DMS79 (cell line): ENCODE measurements at regions not wholly inside any gene's neighbourhood (a gene's known extent, or its start where the extent isn't known, plus 50 kb on each side); places are given as distances from the start of the nearest gene placed in this dataset.

Experiments used
- DNase-seq: peaks from one replicate; lab custom pipeline; 2025; lab: John Stamatoyannopoulos, UW

DNA sequence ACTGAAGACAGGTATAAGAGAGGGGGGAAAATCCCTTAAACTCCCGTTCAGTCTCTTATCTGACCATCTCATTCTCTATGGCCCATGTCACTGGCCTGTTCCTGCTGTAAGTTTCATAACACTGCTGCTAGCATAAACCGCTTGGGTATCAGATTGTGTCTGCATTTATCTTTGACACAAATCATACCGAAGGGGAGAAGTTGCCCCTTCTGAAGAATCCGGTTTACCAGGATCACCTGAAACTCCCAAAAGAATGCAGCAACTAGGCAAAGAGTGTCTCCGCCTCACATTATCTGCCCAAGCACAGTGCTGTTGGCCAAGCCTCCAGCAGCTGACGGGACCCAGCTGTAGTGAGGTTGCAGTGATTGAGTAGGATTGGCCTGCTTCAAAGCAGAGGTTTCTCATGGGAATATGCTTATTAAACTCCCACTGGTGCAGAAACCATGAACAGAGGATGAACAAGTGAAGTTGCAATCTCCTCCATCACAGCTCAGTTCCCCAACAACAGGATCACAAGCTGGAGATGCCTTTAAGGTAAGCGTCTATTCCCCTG lies 71.3 kb upstream of the PUDP start:
- DNase-seq: no peak

DNA sequence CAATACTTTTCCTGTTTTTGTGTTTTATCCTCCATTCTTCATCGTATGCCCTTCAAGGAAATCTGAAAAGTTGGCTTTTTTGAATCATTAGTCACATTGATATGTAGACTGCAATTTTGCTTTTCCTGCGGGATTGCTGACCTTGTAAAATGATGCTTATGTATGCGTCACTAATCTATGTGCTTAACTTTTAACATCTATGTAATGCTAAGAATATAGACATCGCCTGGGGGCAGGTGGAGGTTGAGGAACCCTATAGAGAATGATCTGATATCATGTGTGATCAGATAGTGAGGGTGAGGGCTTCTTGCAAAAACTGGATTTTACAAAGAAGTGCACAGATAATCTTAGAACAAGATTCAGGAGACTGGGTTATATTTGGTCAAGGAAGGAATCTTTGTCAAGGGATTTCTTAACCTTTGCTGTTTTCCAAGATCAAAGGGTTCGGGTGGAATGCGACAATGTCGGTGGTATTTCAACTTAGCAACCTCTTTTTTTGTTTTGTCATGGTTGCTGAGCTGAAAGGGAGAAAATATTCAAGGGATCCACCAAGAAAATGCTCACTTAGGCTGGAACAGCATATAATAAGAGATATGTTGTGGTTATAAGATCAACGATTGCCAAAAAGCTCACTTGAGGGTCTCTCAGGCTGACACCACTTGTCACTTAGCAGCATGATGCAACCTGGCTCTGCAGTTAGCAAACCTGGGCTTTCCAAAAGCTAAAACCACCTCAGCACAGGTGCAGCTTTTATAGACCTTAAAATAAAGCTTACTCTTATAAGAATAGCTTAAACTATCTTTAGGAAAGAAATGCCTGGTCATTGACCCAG lies 70.6 kb upstream of the PUDP start:
- DNase-seq: peak; percentile 2

DNA sequence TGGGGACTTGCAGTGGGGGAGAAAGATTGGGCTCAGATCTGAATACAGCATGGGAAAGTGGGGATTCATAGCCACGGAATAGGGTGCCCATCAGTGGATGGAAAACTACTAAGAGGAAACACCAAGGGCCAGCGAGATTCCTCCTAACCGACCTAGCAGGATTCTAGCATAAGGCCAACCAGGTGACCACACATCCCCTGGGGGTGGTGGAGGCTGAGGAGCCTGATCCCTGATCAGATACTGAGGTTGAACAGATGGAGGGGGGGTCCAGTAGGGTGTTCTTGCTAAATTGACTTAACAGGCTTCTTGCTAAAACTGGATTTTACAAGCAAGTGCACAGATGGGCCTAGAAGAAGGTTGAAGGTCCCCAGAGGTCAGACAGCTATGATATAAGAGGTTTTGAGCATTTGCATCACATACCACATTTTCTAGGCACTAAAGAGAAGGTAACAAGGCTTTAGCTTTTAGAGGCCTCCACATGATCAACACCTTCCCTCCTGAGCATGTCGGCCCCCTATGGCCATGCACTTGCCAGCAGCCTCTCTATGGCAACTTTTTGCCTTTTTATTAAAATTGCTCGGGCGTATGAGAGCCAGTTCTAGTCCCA lies 69.1 kb upstream of the PUDP start:
- no peak for DNase-seq

DNA sequence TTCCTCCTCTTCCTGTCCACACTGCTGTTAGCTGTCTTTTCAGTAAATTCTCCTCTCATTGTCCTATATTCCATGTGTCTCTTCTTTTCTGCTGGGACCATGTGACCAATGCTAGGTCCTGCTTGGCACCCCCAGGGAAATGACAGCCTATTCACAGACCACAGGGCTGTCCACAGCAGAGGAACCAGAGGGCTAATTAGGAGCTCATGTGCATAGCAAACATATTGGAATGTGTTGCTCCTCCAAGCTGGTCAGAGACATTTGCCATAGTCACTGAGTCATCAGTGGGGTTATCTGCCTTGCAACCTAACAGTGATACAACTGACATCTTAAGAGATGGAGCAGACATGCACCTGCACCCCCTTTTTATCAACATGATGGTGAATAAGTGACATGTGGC lies 67.9 kb upstream of the PUDP start:
- DNase-seq: no peak

DNA sequence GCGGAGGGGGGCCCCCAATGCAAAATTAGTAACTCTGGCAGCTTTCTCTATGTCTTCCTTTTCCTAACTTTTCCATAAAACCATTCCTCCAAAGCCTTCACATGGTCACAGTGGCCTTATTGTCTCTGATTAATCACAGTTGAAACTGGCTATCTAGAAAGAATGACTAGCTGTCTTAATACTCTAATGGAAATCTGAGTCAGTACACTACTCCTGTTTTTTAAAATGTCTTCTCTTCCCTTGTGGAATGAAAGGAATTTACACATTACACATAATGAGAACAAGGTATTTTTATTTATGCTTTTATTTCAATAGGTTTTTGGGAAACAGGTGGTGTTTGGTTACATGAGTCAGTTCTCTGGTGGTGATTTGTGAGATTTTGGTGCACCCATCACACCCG lies 66.3 kb upstream of the PUDP start:
- DNase-seq: no peak

DNA sequence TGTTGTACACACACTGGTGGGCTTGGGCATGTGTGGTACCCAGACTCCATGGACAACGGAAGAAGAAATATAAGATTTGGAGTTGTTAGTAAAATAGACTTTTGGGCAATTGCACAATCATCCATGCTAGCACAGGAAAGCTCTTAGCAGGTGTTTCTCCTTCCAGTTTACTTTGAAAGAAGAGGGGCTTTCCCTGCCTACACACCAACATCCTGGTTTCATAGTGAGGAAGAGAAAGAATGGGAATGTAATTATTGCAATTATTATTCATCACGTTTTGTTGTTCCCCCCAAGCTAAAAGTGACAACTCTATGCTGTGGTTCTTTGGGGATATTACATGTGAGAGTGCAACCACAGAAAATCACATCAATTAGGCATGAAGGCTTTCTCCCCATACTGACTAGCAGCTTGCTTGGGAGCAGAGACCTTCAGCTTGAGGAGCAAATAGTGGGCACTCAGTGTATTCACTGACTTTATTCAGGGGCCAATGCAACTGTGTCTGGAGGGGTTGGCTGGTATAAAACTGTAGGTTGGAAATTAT lies 57.2 kb upstream of the PUDP start:
- no peak for DNase-seq

DNA sequence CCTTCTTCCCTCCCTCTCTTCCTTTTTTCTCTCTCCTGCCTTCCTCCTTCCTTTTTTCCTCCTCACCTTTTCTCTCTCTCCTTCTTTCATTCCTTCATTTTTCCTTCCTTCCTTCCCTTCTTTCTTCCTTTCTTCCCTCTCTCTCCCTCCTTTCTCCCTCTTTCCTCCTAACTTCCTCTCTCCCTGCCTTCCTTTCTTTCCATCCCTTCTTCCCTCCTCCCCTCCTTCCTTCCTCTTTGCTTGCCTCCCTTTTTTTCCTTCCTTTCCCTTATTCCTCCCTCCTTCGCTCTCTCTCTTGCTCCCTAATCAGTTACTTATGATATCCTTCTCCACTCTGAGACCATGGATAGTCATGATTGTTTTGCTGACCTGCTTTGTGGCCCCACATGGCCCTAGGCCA lies 56.7 kb upstream of the PUDP start:
- DNase-seq: no peak

DNA sequence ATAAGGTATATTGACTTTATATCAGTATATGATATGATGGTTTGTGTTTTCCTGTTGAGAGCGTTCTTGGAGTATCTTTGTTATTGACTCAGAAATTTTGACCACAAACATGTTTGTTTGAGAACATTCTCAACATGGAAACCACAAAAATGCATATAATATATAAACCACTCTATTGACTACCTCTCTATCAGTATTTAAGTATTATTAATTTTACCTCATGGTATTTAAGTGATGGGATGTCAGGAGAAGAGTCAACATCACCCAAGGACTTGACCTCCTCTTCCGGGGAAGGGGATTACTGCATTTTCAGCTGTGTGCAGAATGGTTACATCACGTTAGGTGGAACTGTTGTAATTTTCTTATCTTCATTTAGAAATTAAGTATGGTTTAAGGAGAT lies 54.3 kb upstream of the PUDP start:
- DNase-seq: no peak

DNA sequence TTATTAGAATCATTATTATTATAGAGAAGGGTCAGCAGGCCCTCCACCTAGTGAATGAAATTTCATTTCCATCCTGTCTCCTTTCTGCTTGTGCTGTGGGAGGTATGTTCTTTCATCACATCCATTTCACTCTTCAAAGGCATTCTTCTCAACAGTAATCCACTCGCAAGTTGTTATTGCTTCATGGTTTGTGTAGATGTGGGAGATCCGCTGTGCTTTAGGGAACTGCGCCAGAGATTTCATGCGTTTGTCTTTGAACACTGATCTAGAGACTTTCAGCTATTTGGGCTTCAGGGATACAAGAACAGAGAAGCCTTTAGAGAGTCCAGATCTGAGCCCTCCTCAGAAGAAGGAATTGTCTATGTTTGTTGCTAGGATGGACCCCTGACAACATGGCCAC lies 53.5 kb upstream of the PUDP start:
- DNase-seq: no peak

DNA sequence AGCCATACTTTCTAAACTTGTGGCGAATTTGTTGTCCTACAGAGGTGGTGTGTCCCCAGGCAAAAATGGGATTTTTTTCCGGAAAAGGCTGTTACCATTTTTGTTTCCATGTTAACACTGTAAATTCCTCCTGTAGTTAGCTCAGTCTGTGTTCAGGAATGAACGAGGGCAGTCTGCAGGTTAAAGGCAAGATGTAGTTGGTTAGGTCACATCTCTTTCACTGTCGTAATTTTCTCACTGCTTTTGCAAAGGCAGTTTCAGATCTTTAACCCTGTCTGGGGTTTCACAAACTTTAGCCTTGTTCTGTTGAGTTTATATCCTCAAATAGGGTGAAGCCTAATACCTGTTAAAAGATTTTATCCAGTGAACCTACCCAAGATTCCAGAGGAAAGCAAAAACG lies 50.5 kb upstream of the PUDP start:
- no peak for DNase-seq
